NAMALWA (cell line): ENCODE measurements at regions not wholly inside any gene's neighbourhood (a gene's known extent, or its start where the extent isn't known, plus 50 kb on each side); places are given as distances from the start of the nearest gene placed in this dataset.
"Not testable (repeated sequence)": the region's sequence is repeated elsewhere in the genome, so short reads cannot be mapped to it uniquely, and the experiment has no call there.

Experiments
- DNase-seq: peaks from one replicate; pipeline ENCODE4 v3.0.0-alpha.2; 2015; ENCODE audit warnings: low spot score

DNA sequence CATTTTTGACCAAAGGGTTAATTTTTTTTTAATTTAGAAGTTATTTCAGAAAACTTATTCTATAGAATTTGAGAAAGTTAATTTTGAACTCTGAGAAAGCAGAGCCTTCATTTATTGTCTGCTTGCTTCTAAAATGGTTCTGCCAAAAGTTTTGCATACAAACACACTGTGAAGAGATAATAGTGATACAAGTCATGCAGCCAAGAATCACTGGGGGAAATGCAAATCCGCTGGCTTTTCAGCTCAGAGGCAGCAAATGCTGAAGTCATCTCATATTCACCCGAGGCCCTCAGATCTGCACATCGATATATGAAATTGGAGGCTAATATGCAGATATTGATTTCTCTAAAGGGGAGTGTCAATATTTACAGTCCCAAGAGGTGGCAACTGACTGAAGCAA lies 186.2 kb downstream of the KIT start:
- DNase-seq: no peak

DNA sequence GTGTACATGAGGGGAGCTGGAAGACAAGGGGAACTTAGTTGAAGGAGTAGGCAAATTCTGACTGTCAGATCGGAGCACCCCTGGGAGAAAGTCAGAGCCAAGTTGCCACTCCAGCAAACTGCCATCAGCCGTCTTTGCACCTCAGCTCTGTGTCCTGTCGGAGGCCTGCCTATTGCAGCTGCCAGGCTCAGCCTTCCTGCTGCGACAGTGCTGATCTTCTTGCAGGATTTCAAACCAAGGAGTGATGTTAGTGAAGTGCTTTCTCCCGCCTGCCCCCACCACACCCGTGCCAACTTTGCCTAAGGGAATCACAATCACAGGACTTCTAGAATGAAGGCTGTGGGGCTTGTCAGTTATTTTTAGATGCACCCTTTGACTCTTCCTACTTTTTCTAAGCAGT lies 185.3 kb downstream of the KIT start:
- no peak for DNase-seq

DNA sequence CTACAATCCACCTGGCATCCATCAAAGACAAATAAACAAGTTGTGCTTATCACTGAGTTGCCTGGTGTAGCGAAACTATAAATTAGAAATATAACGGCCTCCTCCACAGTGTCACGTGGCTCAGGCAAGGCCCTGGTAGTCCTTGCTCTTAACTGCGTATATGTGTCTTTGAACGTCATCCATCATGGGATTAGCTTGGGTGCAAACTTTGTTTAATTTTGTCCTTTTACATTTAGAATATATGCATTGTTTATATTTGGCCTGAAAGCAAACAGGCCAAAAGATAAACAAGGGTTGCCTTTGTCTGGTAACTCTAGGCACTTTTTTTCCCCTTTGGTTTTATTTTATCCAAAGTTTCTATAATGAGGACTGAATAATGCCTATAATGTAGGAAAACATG lies 184.9 kb downstream of the KIT start:
- DNase-seq: no peak

DNA sequence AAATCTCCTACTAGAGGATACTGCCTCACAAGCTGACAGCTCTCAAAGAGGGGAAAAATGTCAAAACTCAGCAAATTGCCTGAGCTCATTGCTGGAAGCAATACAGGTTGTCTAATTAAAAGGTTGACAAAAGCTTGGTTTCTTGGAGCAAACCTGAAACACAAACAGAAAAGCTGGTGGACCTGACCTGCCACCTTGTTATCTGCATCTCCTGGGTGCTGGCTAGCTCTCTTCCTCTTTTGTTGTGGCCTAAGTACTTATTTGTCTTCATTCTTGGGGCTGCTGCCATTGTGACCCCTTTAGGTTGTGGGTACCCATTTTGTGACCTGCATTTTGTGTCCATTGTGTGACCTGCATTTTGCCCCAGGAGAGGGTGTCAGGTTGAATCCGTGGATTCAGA lies 184.5 kb downstream of the KIT start:
- no peak for DNase-seq

DNA sequence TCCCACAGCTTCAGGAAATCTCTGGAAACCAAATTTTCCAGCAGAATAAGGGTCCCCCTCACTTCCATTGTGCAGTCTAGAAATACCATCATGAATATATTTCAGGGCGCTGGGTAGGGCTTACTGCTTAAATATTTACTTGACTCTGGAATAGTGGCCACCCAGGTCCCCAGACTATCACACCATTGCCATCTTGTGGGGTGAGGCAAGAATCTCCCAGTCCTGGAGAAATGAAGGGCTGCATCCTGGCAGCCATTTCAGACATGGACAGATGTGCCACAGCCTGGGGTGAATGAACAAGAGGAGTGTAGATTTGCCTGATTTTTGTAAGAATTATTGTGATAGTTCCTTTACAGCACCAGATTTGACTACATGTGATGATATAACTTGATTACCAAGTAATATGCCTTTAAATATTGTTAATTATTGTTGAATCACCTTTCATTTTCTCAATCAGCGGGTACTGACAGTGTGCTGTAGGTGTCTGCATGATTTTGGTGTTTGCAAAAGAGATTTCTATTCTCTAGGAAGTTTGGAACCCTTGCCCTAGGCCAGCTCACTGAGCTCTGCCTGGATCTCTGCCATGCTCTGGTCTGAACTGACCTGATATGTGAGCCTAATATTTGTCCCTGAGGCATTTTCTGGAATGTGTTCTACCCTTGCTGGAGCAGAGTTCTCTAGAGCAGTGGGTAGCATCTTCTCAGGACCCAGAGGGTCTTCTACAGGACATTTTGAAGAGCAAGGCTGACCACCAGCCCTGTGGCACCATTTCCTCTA lies 183.4 kb downstream of the KIT start:
- DNase-seq: no peak

DNA sequence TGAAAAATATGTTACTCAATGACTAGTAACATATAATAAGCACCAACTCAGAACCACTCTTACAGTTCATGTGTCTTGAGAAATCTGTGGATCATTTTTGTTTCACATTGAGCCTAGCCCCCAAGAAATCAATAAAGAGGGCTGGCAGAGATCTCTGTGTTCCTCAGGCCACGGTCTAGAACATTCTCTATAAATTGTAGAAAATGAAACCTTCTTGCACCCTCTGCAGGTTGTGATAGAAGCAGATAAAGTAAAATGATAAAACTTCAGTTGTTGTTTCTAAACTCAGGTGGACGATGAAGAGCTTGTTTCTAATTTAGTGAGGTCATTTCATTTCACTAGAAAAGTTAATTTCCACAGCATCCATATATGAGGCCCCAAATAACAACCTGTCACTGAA lies 182.7 kb downstream of the KIT start:
- no peak for DNase-seq

DNA sequence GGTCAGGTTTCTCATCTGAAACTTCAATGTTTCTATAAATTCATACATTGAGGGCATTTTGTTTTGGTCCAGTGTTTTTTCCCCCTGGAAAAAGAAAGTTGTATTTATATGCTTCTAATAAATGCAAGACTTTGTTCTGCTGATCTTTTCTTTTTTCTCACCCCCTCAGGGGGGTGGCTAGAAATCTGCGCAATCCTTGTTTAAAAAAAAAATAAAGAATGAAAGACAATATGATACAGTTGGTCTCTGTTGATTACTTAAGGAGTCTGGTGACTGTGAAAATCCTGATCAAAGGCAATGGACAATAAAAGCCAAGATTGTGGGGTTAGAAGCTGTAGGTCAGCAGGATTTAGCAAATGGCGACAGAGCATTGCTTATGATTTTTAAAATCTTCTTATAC lies 180.5 kb downstream of the KIT start:
- no peak for DNase-seq

DNA sequence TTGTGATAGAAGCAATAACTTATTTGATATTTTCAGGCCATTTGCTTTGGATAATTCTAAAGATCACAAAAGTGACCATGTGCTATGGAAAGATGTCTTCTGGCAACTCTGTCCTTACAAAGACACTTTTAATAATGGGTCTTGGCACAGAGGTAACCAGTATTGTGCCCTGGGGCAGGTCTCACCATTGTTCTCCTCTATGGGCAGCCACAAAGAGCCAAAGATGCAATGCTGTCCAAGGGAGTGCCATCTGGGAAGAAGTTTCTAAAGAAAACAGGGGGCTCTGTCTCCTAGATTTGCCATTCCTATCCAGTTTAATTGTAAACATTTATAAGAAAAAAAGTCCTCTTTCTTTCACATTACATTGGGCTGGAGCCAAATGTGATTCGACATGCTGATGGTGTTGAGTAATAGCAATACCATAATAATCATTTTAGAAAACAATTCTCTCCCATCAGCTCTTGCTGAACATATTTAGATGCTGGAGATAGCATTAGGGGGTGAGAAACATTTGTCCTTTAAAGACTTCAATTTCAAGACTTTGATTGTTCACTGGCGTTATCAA lies 179.9 kb downstream of the KIT start:
- DNase-seq: no peak

DNA sequence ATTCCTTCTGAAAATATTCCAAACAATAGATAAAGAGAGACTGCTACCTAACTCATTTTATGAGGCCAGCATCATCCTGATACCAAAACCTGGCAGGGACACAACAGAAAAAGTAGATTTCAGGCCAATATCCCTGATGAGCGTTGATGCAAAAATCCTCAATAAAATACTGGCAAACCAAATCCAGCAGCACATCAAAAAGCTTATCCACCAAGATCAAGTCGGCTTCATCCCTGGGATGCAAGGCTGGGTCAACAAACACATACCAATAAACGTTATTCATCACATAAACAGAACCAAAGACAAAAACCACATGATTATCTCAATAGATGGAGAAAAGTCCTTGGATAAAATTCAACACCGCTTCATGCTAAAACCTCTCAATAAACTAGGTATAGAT lies 170.6 kb downstream of the KIT start:
- DNase-seq: not testable (repeated sequence)

DNA sequence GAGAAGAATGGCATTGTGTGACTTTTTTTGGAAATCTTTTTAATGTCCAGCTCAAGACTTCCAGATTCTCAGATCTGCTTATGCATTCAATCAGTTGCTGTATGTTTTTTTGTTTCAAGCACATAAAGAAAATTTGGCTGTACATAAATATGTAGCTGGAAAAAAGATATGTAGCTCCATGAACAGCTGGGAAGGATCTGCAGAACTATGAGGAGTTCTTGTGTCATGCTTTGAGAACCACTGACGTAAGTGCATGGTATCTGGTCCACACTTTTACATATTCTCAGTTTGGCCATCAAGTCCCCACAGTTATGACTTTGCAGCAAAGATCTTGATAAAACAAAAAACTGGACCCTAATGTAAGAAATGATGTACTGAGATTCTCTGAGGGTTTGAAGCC lies 165.9 kb downstream of the KIT start:
- DNase-seq: no peak

DNA sequence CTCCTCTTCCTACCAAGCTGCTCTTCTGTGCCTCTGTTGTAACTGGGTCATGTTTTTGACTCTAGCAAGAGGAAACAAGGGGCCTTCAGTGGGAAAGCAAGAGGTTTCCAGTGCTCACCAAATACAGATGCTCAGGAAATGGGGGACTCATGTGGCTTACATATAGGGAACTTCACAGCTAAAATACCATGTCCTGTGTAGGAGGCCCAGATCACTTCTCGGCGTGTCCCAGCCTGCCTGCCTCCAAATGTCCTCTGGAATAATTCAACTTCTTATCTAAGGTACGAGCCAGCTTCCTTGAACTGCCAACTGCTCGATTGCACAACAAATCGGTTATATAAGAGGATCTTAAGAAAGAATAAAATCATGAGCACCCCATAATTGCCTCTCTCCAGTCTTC lies 161.3 kb downstream of the KIT start:
- DNase-seq: no peak

DNA sequence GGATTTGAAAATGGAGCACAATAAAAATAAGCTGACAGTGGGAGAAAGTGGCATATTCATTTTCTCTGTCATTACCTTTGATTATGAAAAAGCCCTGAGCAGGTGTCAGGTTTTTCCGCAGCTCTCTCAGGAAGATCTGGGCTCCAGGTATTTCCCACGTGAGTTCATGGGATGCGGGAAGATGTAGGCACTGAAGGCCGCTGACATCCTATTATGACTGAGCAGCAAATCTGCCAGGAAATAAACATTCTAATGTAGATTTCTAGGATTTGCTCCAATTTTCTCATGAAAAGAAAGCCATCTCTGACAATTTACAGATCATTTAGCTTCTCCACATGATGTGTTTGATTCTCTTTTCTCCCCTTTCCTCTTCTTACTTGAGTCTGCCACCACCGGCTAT lies 160.7 kb downstream of the KIT start:
- DNase-seq: no peak

DNA sequence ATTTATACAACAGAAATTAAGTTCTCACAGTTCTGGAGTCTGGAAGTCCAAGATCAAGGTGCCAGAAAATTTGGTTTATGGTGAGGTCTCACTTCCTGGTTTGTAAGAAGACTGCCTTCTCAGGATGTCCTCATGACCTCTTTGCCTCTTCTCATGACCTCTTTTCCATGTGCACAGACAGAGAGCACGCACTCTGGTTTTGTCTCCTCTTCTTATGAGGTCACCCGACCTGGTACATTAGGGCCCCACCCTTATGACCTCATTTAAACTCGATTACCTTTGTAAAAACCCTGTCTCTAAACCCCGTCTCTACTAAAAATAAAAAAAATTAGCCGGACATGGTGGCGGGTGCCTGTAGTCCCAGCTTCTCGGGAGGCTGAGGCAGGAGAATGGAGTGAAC lies 155.9 kb downstream of the KIT start:
- no peak for DNase-seq

DNA sequence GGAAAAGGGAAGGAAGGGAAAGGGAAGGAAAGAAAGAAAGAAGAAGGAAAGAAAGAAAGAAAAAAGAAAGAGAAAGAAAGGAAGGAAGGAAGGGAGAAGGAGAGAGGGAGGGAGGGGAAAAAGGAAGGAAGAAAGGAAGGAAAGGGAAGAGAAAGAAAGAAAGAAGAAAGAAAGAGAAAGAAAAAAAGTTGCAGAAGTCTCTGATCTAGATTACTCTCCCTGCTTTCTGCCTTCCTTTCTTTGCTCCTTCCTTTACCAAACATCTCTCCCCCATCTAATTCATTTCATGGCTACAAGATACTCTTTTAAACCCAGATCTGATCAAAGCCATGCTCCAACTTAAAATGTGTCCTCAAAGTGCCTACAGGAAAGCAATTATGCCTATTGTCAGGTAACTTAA lies 148.6 kb downstream of the KIT start:
- no peak for DNase-seq

DNA sequence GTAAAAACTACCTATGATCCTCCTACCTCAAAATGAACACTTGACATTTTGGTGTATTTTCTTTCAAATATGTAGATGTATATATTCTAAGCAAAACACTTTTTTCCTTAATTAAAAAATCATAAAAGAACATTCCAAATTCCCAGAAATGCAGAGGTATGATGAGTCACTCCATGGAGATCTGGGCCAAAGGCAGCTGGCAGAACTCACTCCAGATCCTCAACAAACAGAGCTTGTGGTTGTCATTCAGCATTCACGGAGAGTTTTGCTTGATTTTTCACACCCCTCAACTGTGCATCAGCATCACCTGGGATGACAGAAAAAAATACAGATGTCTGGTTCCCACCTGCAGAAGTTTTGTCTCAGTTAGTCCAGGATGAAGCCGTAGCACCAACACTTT lies 144.6 kb downstream of the KIT start:
- DNase-seq: no peak

DNA sequence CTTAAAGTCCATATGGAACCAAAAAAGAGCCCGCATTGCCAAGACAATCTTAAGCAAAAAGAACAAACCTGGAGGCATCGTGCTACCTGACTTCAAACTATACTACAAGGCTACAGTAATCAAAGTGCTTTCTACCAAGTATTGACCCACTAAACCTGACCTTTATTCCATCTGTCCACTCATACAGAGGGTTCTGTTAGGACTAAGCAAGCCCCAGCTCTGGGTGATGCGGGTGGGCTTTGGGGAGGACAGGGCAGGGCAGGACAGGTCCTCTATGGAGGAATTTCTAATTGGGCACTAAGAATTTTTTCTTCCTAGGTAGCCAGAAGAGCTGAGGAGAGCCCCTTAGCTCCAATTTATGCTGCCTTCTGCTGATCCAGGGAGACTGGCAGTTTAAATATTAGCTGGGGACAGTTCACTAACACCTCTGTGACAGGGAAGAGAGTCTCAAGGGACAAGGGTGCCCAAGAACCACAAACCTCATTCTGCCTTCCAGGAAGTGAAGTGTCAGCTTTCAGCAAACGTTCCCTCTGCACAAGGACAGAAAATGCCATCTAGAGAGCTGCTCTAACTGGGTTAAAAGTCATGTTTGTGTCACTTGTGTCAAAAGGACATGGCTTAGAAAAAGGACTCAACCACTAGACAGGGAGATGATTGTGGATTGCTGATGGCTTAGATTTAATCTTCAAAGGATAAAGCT lies 143.2 kb downstream of the KIT start:
- no peak for DNase-seq

DNA sequence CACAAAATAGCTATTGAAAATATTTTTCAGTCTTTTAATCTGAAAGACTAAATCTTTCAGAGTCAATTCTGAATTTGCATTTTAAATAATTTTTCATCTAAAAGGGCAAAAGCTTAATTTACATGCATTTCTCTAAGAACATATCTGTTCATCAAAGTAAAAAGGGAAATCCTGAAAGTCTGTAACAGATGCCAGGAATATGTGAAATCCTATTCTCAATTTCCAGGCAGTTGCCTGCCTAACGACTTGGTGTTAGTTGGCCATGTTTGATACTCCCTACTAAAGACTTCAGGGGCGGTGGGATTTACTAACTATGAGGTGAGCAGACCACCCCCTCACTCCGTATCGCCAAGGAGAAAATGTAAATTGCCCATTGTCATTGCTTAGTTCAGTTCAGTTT lies 136.8 kb downstream of the KIT start:
- no peak for DNase-seq

DNA sequence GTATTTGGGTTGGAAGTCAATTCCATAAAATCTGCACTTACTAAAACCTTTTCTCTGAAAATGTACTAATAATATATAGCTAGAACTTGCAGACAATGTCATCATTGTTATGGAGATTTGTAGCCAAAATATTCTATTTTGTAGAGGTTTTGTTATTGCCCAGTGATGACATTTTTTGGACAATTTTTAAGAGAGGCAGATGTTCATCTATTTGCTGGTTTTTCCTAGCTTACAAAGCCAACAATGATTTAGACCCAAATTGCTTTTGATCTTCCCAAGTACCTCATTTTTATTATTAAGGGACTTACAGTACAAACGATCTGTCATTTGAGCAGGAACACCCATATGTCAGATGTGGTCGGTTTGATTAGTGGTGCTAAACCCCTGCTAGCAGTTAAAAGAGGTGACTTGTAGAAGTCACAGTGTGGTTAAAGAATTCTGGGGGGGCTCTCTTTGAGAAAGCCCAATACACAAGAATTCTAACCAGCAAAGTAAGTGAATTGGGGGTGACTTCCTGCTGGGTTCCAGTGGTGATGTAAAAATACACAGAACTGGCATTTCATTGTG lies 136.2 kb downstream of the KIT start:
- no peak for DNase-seq
